HEK293T (cell line): ENCODE measurements at regions not wholly inside any gene's neighbourhood (a gene's known extent, or its start where the extent isn't known, plus 50 kb on each side); places are given as distances from the start of the nearest gene placed in this dataset.

ENCODE experiments used
- BHLHE40 ChIP-seq: fragments of 450-650 bp; IDR thresholded peaks from 2 replicates; pipeline ENCODE4 v1.6.1; 2016; ENCODE audit warnings: mild to moderate bottlenecking, moderate library complexity, borderline replicate concordance
- CTBP1 ChIP-seq: fragments of 450-650 bp; IDR thresholded peaks from 2 replicates; pipeline ENCODE4 v1.6.1; 2016; ENCODE audit warnings: borderline replicate concordance
- ELF4 ChIP-seq: fragments of 450-650 bp; IDR thresholded peaks from 2 replicates; pipeline ENCODE4 v1.6.1; 2017; ENCODE audit warnings: antibody characterized with exemption
- FOXA1 ChIP-seq: fragments of 450-650 bp; IDR thresholded peaks from 2 replicates; pipeline ENCODE4 v1.6.1; 2016; ENCODE audit warnings: mild to moderate bottlenecking
- FOXK2 ChIP-seq: fragments of 450-650 bp; IDR thresholded peaks from 2 replicates; pipeline ENCODE4 v1.6.1; 2016; ENCODE audit warnings: mild to moderate bottlenecking
- FOXM1 ChIP-seq: fragments of 450-650 bp; IDR thresholded peaks from 2 replicates; pipeline ENCODE4 v1.6.1; 2017; ENCODE audit warnings: mild to moderate bottlenecking, borderline replicate concordance
- L3MBTL2 ChIP-seq: fragments of 450-650 bp; conservative IDR thresholded peaks from 2 replicates; pipeline ENCODE4 v1.6.1; 2016; ENCODE audit warnings: mild to moderate bottlenecking
- LEF1 ChIP-seq: fragments of 450-650 bp; IDR thresholded peaks from 2 replicates; pipeline ENCODE4 v1.6.1; 2017; ENCODE audit warnings: mild to moderate bottlenecking, borderline replicate concordance
- NFRKB ChIP-seq: fragments of 450-650 bp; IDR thresholded peaks from 2 replicates; pipeline ENCODE4 v1.6.1; 2016; ENCODE audit warnings: mild to moderate bottlenecking, moderate library complexity
- SP1 ChIP-seq: fragments of 450-650 bp; IDR thresholded peaks from 2 replicates; pipeline ENCODE4 v1.6.1; 2017
- SUZ12 ChIP-seq: fragments of 450-650 bp; IDR thresholded peaks from 2 replicates; pipeline ENCODE4 v1.6.1; 2016; ENCODE audit warnings: mild to moderate bottlenecking
- TARDBP ChIP-seq: fragments of 450-650 bp; IDR thresholded peaks from 2 replicates; pipeline ENCODE4 v1.6.1; 2016
- ZNF384 ChIP-seq: fragments of 450-650 bp; IDR thresholded peaks from 2 replicates; pipeline ENCODE4 v1.6.1; 2016
- TF ChIP-seq, protein P1 (sequence below): fragments of 450-650 bp; IDR thresholded peaks from 2 replicates; pipeline ENCODE4 v1.6.1; 2016

DNA sequence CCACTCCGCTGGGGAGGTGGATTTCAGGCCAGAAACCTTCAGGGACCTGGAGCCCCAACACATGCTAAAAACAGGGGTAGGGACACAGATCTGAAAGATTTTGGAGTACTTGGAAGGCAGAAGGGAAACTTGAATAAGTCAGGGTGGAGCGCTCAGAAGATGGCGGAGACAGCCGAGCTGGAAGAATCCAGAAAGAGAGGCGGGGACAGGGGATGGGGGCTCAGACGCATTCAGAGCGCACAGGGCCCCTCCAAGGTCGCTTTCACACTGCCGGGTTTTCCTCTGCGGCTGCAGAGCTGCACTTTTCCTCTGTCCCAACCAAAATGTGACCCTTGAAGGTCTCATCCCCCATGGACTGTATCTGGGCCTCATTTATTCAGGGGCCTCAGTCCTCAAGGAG lies 56.9 kb downstream of the ERICH4 start:
- no peak for TF ChIP-seq FOXA1
- no peak for TF ChIP-seq ELF4
- TF ChIP-seq L3MBTL2, result no peak
- TF ChIP-seq TARDBP, result no peak
- no peak for TF ChIP-seq FOXK2
- no peak for TF ChIP-seq NFRKB
- TF ChIP-seq BHLHE40, result no peak
- TF ChIP-seq ZNF384, result no peak
- TF ChIP-seq SUZ12, result no peak
- no peak for TF ChIP-seq LEF1
- TF ChIP-seq CTBP1, result no peak
- TF ChIP-seq, protein P1, sequence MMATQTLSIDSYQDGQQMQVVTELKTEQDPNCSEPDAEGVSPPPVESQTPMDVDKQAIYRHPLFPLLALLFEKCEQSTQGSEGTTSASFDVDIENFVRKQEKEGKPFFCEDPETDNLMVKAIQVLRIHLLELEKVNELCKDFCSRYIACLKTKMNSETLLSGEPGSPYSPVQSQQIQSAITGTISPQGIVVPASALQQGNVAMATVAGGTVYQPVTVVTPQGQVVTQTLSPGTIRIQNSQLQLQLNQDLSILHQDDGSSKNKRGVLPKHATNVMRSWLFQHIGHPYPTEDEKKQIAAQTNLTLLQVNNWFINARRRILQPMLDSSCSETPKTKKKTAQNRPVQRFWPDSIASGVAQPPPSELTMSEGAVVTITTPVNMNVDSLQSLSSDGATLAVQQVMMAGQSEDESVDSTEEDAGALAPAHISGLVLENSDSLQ, result no peak
- no peak for TF ChIP-seq FOXM1
- TF ChIP-seq SP1, result no peak
